GM21390 (cell line): ENCODE measurements at regions not wholly inside any gene's neighbourhood (a gene's known extent, or its start where the extent isn't known, plus 50 kb on each side); places are given as distances from the start of the nearest gene placed in this dataset.
"Not testable (repeated sequence)": the region's sequence is repeated elsewhere in the genome, so short reads cannot be mapped to it uniquely, and the experiment has no call there.

Experiments used
- ATAC-seq: cut with Tn5 transposase; IDR thresholded peaks from one replicate; pipeline ENCODE4 v1.9.1; 2021; ENCODE audit not compliant: unreplicated experiment

- no peak for ATAC-seq
These were observed 54.7 kb upstream of the ARSJ start for GRCh38 chr4:114034189-114034588.

GRCh38 chr4:114036426-114036825, 57.0 kb upstream of the ARSJ start:
- no peak for ATAC-seq

GRCh38 chr4:114036864-114037263, 57.4 kb upstream of the ARSJ start:
- no peak for ATAC-seq

GRCh38 chr4:114037988-114038387, 58.5 kb upstream of the ARSJ start:
- ATAC-seq, result no peak

- ATAC-seq, result no peak
These were observed 59.4 kb upstream of the ARSJ start for GRCh38 chr4:114038762-114039387.

GRCh38 chr4:114040319-114041116, 61.1 kb upstream of the ARSJ start:
- ATAC-seq, result peak; percentile 95

GRCh38 chr4:114041117-114041475, 61.6 kb upstream of the ARSJ start:
- ATAC-seq, result no peak

- no peak for ATAC-seq
These were observed 63.7 kb upstream of the ARSJ start for GRCh38 chr4:114043116-114043515.

- not testable (repeated sequence) for ATAC-seq
These were observed 64.9 kb upstream of the ARSJ start for GRCh38 chr4:114044351-114044750.

GRCh38 chr4:114046331-114046730, 66.9 kb upstream of the ARSJ start:
- ATAC-seq, result no peak

GRCh38 chr4:114048154-114048553, 68.7 kb upstream of the ARSJ start:
- ATAC-seq, result not testable (repeated sequence)

GRCh38 chr4:114052227-114052626, 72.8 kb upstream of the ARSJ start:
- no peak for ATAC-seq

GRCh38 chr4:114056599-114056998, 77.2 kb upstream of the ARSJ start:
- no peak for ATAC-seq

- ATAC-seq, result no peak
These were observed 78.3 kb upstream of the ARSJ start for GRCh38 chr4:114057746-114058145.

GRCh38 chr4:114062499-114062898, 83.1 kb upstream of the ARSJ start:
- ATAC-seq, result no peak

GRCh38 chr4:114072781-114073180, 93.3 kb upstream of the ARSJ start:
- ATAC-seq, result no peak

- no peak for ATAC-seq
These were observed 97.6 kb upstream of the ARSJ start for GRCh38 chr4:114076899-114077570.

GRCh38 chr4:114077610-114078009, 98.2 kb upstream of the ARSJ start:
- ATAC-seq, result no peak

GRCh38 chr4:114078636-114079035, 99.2 kb upstream of the ARSJ start:
- no peak for ATAC-seq

- ATAC-seq, result no peak
These were observed 102.3 kb upstream of the ARSJ start for GRCh38 chr4:114081783-114082182.

- ATAC-seq, result no peak
These were observed 102.9 kb upstream of the ARSJ start for GRCh38 chr4:114082348-114082747.
